K562 (cell line): ENCODE measurements at regions not wholly inside any gene's neighbourhood (a gene's known extent, or its start where the extent isn't known, plus 50 kb on each side); places are given as distances from the start of the nearest gene placed in this dataset.
A peak's percentile ranks its signal among the peaks of the same experiment; 100 is the strongest.

Source experiments
- CEBPZ ChIP-seq: fragments of 150-350 bp; IDR thresholded peaks from 2 replicates; pipeline ENCODE4 v1.6.1; 2014; ENCODE audit warnings: low read depth, mild to moderate bottlenecking, low read length, borderline replicate concordance
- CREM ChIP-seq: IDR thresholded peaks from 2 replicates; pipeline ENCODE4 v1.6.1; 2014; ENCODE audit warnings: antibody characterized with exemption, low read depth
- ETS1 ChIP-seq: conservative IDR thresholded peaks from 2 replicates; pipeline ENCODE4 v1.6.1; 2011; ENCODE audit warnings: low read depth, mild to moderate bottlenecking, low read length; ENCODE audit not compliant: control insufficient read depth
- FUS ChIP-seq: fragments of 200-400 bp; formaldehyde crosslinking; optimal IDR thresholded peaks from 2 replicates; pipeline ENCODE3; 2017; ENCODE audit warnings: low read depth, low read length
- KLF1 ChIP-seq: fragments of 450-650 bp; IDR thresholded peaks from 2 replicates; pipeline ENCODE4 v1.6.1; 2016; ENCODE audit warnings: missing genetic modification characterization, missing compliant biosample characterization
- PCBP1 ChIP-seq: fragments of 200-400 bp; formaldehyde crosslinking; IDR thresholded peaks from 2 replicates; pipeline ENCODE4 v1.6.1; 2018; ENCODE audit warnings: mild to moderate bottlenecking, low read depth, low read length; ENCODE audit not compliant: poor library complexity, severe bottlenecking
- PKNOX1 ChIP-seq: fragments of 450-650 bp; IDR thresholded peaks from 2 replicates; pipeline ENCODE4 v1.6.1; 2016
- RFX7 ChIP-seq: fragments of 250-450 bp; sonication (Bioruptor Pico); IDR thresholded peaks from 2 replicates; pipeline ENCODE4 v1.5.1; 2021; ENCODE audit warnings: mild to moderate bottlenecking
- TAL1 ChIP-seq: fragments of 450-650 bp; IDR thresholded peaks from 2 replicates; pipeline ENCODE4 v1.6.1; 2016; ENCODE audit warnings: mild to moderate bottlenecking
- ZNF280A ChIP-seq: fragments of 450-650 bp; IDR thresholded peaks from 2 replicates; pipeline ENCODE4 v1.6.1; 2018; ENCODE audit warnings: mild to moderate bottlenecking, low read depth; ENCODE audit not compliant: partially characterized antibody

- TF ChIP-seq CEBPZ (no peak), PKNOX1 (peak; percentile 96), PCBP1 (no peak), CREM (no peak), FUS (no peak), TAL1 (no peak), ZNF280A (no peak), KLF1 (tag) (no peak), RFX7 (CRISPR knock-in tag) (no peak), ETS1 (no peak)
These were observed 247.2 kb upstream of the CSF3R start (continued) for GRCh38 chr1:36729716-36730510.
